NCI-H2171 treated with DMSO at 0.1 percent for 48 hours (cell line): ENCODE measurements at regions not wholly inside any gene's neighbourhood (a gene's known extent, or its start where the extent isn't known, plus 50 kb on each side); places are given as distances from the start of the nearest gene placed in this dataset.
A peak's percentile ranks its signal among the peaks of the same experiment; 100 is the strongest.

Source experiments
- DNase-seq: peaks from one replicate; lab custom pipeline; 2025; lab: John Stamatoyannopoulos, UW

DNA sequence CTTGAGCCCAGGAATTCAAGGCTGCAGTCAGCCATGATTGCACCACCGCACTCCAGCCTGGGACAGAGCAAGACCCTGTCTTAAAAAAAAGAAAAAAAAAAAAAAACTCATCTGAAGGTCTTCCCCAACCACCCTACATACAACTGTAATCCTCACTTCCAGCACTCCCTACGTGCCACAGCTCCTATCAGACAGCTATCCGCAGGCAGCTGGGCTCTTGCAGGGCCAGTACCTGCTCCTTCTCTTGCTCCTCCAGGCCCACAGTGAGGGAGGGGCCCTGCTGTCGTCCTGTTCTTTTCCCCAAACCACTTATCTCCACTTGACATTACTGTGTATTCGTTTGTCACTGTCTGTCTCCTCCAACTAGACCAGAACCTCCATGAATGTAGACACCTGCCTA lies 156.1 kb upstream of the NECTIN1 start:
- DNase-seq: no peak

DNA sequence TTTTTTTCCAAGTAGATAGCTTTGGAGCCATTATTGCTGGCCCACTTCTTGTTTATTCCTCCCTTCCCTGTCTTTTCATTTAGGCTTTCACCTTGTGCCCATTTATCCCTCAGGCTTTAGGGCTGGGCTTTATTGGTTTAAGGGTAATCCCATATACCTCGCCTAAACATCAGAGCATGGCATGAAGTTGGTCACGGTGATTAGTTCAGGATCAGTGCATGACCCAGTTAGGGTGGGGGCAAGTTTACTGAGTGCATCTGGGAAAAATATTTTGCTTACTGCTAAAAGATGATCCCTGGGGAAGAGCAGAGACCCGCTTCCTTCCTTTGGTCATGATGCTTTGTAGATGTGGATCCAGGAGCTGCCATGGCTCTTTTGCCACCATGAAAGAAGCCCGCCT lies 153.3 kb upstream of the NECTIN1 start:
- no peak for DNase-seq

DNA sequence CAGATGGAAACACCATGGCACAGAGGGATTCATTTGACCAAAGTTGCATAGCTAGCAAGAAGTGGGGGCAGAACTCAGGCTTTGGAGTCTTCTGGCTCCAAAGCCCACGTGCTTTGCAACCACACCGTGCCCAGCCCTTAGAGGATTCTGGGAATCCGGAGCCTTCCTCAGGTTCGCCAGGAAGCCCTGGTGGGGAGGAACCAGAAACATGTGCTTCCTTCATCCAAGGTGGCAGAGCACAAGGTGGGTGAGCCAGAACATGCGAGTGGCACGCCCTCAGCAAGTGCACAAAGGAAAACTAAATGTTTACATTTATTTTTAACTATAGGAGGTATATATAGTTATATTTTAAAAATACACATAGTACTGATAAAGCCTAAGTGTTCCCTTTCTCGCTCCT lies 151.9 kb upstream of the NECTIN1 start:
- no peak for DNase-seq

DNA sequence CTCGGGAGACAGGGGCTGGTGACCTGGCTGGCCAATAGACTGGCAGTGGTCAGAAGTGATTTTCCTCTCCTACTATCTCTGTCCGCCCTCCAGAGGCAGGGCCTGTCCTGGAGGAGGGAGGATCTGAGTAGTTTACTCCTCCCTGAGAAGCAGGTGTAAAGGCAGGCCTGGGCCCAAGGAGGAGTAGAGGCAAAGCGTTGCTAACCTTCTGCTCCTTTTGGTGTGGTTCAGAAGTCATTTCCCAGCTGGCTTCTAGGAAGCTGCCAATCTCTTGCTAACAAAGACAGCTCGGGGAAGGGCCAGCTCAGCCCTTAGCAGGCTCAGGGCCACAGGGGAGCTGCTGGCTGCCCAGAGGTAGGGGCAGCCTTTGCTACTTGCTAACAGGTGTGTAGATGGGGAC lies 151.1 kb upstream of the NECTIN1 start:
- no peak for DNase-seq

DNA sequence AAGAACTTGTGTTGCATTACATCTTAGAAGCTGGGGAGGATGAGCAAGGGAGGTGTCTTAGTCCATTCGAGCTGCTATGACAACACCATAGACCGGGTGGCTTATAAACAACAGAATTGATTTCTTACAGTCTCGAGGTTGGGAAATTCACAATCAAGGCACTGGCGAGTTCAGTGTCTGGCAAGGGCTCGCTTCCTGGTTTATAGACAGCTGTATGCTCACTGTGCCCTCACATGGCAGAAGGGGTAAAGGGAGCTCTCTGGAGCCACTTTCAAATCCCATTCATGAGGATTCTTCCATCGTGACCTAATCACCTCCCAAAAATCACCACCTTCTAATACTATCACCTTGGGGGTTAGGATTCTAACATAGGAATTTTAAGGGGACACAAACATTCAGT lies 150.0 kb upstream of the NECTIN1 start:
- no peak for DNase-seq

DNA sequence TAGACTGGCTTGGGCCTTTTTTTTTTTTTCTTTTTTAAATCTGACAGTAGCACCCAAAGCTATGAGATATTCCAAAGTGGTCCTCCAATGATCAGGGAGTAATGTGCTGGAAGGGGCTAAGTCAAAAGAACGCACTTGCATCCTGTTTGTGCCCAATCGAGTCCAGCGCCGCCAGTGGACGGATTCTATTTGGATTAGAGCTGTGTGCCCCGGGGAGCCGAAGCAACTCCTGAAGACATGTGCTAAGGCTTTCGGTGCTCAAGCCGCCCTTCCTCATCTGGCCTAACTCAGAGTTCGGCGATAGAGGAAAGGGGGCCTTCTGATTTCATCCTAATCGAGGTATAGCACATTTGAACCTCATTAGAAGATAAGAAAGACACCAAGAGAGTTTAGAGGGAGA lies 147.8 kb upstream of the NECTIN1 start:
- DNase-seq: no peak

GRCh38 chr11:119875841-119876600 lies 147.0 kb upstream of the NECTIN1 start:
- DNase-seq: no peak

DNA sequence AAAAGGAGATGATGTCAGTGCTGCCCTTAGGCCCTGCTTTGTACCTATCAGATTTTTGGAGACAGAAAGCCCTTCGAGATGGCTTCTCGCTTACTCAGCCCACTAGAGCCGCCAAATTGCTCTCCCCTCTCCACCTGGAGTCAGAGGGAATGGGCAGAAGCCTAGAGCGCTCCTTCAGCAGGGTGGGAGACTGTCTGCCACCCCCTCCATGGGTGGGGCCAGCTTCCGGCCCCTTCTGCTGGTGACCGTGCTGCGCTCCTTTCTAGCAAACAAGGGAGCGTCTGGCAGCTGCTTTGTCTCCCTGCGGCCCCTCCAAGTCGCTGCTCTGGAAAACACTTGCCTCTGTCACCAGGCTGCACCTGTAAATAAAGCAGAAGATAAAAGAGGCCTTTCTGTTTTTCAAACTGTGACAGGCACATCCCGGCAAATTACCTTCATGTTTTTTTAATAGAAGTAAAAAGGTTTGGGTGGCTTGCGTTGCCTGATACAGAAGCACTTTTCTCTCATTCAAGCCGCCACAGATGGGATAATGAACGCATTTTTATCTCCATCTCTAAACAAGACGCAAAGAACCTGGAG lies 145.7 kb upstream of the NECTIN1 start:
- DNase-seq: no peak

DNA sequence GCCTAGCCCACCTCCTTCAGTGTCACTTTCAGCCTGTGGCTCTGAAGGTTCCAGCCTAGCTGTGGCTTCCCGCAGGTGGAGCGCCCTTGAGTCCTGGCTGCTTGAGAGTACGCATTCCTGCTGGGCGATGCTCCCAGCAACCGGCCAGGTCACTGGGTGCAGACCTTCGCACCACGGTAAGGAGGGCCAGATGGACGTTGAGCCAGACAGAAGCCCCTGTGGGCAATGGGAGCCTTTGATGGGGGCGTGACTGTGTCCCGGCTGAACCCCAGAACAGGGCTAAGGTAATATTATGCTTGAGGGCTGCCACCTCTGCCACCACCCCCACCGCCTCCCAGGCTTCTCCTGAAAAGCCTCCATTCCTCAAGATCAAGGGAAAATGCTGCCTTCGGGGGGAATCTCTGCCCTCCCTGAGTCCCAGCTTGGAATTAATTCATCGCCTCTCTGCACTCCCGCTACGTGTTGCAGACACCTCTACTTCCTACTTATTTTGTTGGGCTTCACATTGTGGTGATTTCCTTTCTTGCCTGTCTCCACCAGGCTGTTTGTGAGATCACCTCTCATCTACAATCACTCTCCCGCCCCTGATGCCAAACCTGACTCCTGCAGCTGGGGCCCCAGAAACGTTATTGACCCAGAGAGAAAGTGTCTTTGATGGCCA lies 144.9 kb upstream of the NECTIN1 start:
- DNase-seq: no peak

- no peak for DNase-seq
Measured at GRCh38 chr11:119872611-119873310, 143.8 kb upstream of the NECTIN1 start.

DNA sequence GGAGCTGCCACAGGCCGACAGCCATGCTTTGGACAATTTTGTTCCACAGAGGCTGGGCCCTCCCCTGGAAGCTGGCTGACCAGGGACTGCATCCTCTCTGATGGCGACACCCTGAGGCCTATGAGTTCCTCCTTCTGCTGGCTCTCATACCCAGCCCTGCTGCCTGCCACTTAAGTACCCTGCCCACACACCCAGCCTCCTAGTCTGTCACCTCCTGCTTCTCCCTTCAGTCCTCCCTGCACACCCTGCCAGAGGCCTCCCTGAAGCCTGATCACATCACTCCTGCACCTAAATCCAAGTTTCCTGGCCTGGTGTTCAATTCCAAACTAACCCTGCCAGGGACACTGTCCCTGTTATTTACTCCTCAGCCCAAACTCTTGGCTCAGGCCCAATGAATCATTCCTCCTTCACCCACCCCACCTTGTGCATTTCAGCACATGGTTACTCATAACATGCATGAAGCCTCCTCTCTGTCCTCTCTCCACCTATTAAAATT lies 136.7 kb upstream of the NECTIN1 start:
- peak; percentile 21 for DNase-seq

- DNase-seq: no peak
Measured at GRCh38 chr11:119864836-119865235, 135.8 kb upstream of the NECTIN1 start.

GRCh38 chr11:119863851-119864601 lies 135.0 kb upstream of the NECTIN1 start:
- DNase-seq: peak; percentile 70

DNA sequence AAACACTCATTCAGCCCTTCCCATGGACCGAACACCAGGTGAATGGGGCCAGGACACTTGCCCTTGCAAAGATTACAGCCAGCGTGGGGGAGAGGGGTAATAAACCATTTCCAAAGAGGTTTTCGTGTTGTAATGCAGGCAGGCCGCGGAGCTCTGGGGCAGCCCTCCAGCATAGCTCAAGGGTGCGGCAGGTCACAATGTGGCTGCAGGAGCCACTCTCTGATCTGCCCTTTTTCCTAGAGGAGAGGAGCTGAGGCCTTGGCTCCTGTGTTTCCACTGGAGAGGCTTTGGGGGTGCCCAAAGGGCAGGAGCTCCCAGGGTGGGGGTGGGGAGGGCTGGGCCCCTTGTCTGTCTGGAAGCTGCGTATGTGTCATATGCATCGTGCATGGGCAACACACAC lies 134.2 kb upstream of the NECTIN1 start:
- no peak for DNase-seq

- peak; percentile 7 for DNase-seq
Measured at GRCh38 chr11:119861160-119861559, 132.2 kb upstream of the NECTIN1 start.

DNA sequence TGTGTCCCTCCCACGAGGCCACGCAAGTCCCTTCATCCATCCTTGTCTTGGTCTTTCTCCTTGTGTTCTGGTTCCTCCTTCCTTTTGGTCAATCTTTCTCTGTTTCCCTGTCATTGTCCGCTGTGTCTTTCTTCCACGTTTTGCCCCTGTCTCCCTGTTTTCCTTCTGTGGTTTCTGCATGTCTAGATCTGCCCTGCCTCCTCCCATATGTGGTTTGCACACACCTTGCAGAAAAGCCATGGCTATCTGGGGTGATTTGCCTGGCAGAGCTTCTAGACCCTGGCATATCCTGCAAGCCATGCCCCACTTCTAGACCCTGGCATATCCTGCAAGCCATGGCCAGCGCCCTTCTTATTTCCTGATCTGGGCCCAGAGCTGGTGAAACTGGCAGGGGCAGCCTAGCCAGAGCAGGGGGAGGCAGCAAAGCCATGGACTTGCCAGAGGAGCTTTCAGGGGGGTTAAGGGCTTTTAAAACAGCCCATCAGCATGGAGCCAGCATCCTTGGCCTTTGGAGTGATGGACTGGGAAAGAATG lies 131.6 kb upstream of the NECTIN1 start:
- DNase-seq: no peak

GRCh38 chr11:119859684-119860083 lies 130.7 kb upstream of the NECTIN1 start:
- DNase-seq: no peak

DNA sequence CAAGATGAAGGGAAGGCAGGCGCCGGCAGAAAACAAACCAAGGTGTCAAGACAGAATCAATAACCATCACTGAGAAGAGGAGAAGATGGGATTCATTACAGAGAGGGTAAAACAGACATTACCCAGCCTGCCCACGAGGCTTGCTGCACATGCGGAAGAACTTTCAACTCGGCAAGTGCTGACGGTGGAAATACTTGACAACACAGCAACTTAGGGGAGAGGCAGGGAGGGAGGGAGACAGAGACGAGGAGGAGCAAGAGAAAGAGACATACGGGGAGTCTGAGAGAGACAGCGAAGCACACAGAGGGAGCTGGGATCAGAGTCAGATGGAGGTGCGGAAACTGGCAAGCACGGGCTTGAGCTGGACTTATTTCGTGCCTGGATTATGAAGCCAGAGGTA lies 129.3 kb upstream of the NECTIN1 start:
- DNase-seq: peak; percentile 8

- no peak for DNase-seq
Measured at GRCh38 chr11:119856681-119857485, 127.9 kb upstream of the NECTIN1 start.

DNA sequence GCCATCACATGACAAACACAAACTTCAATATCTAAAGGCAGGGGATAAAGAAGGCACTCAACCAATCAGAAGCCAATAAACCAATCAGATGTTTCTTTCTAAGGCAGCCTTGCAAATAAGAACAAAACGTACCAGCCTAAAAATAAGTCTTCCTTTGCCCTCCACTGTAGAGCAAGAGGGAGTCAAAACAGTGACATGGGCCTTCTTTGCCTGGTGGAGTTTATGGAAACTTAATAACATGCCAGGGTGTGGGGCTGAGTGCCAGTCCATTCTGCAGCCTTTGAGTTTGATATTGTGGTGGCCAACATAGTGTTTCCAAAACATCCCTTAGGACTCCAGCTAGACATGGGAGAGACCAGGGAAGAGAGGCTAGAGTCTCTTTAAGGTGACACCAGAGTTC lies 126.1 kb upstream of the NECTIN1 start:
- DNase-seq: no peak

DNA sequence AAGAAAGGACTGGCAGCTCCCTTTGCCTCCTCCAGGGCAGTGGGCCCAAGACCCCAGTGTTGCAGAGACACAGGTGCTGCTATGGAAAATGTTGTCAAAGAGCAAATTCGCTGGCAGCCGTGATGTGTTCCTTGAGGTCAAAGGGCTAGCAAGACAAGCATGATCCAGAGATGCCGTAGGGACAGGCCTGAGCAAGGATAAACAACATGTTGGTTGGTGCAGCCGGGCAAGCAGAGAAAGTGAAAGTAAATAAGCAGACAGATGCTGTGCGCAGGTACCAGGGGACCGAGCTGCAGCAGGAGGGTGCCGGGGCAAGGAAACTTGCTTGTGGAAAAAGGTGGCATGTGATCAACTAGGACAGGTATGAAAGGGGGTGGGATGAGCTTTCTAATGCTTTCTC lies 125.5 kb upstream of the NECTIN1 start:
- peak; percentile 82 for DNase-seq
